OCI-LY1 (cell line): ENCODE measurements at regions not wholly inside any gene's neighbourhood (a gene's known extent, or its start where the extent isn't known, plus 50 kb on each side); places are given as distances from the start of the nearest gene placed in this dataset.

Source experiments
- EZH2 ChIP-seq: fragments of 200-600 bp; sonication (generic), shearing (Covaris generic); IDR thresholded peaks from 2 replicates; pipeline ENCODE4 v1.8.0; 2017; ENCODE audit warnings: borderline replicate concordance, mixed run types, mild to moderate bottlenecking, antibody characterized with exemption, low read length, moderate library complexity, mixed read lengths
- TF ChIP-seq, protein P1 (sequence below): fragments of 200-600 bp; sonication (generic), shearing (Covaris generic); IDR thresholded peaks from 2 replicates; pipeline ENCODE4 v1.5.1; 2017; ENCODE audit warnings: mild to moderate bottlenecking, antibody characterized with exemption, low read length, moderate library complexity, mixed read lengths

DNA sequence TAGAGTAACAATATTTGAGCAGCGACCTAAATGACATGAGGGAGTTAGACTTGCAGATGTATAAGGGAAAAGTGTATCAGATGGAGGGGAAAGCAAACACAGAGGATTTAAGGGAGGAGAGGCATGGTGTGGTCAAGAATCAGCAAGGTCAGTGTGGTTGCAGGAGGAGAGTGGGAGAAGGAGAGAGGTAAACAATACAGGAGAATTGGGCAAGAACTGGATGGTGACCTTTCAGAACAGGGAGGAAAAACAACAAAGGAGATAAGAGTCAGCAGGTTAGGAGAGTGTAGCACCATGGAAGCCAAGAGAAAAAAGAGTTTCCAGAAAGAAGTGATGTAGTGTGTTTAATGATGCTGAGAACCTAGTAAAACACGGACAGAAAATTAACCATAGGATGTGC is 178.5 kb downstream of the PAPSS1 start:
- TF ChIP-seq EZH2, result no peak
- TF ChIP-seq, protein P1, sequence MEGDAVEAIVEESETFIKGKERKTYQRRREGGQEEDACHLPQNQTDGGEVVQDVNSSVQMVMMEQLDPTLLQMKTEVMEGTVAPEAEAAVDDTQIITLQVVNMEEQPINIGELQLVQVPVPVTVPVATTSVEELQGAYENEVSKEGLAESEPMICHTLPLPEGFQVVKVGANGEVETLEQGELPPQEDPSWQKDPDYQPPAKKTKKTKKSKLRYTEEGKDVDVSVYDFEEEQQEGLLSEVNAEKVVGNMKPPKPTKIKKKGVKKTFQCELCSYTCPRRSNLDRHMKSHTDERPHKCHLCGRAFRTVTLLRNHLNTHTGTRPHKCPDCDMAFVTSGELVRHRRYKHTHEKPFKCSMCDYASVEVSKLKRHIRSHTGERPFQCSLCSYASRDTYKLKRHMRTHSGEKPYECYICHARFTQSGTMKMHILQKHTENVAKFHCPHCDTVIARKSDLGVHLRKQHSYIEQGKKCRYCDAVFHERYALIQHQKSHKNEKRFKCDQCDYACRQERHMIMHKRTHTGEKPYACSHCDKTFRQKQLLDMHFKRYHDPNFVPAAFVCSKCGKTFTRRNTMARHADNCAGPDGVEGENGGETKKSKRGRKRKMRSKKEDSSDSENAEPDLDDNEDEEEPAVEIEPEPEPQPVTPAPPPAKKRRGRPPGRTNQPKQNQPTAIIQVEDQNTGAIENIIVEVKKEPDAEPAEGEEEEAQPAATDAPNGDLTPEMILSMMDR, result no peak
